NCI-H187 (cell line): ENCODE measurements at regions not wholly inside any gene's neighbourhood (a gene's known extent, or its start where the extent isn't known, plus 50 kb on each side); places are given as distances from the start of the nearest gene placed in this dataset.
"Not testable (repeated sequence)": the region's sequence is repeated elsewhere in the genome, so short reads cannot be mapped to it uniquely, and the experiment has no call there.

Source experiments
- DNase-seq, 2 experiments: peaks; one replicate each; lab custom pipeline; 2025; lab: John Stamatoyannopoulos, UW

- not testable (repeated sequence) for DNase-seq
Measured at GRCh38 chr3:177457204-177457603, 259.9 kb upstream of the TBL1XR1 start.

GRCh38 chr3:177459401-177459800 is 262.1 kb upstream of the TBL1XR1 start:
- no peak for DNase-seq

GRCh38 chr3:177460047-177460446 is 262.8 kb upstream of the TBL1XR1 start:
- DNase-seq = no peak

GRCh38 chr3:177461765-177462164 is 264.5 kb upstream of the TBL1XR1 start:
- no peak for DNase-seq

- DNase-seq = not testable (repeated sequence)
Measured at GRCh38 chr3:177463341-177463740, 266.1 kb upstream of the TBL1XR1 start.

- no peak for DNase-seq
Measured at GRCh38 chr3:177463863-177464262, 266.6 kb upstream of the TBL1XR1 start.

GRCh38 chr3:177464392-177465256 is 267.3 kb upstream of the TBL1XR1 start:
- no peak for DNase-seq

GRCh38 chr3:177465257-177465642 is 268.0 kb upstream of the TBL1XR1 start:
- no peak for DNase-seq

GRCh38 chr3:177466074-177466473 is 268.8 kb upstream of the TBL1XR1 start:
- DNase-seq = no peak

GRCh38 chr3:177466622-177467021 is 269.3 kb upstream of the TBL1XR1 start:
- not testable (repeated sequence) for DNase-seq

- DNase-seq = no peak
Measured at GRCh38 chr3:177467247-177467985, 270.1 kb upstream of the TBL1XR1 start.

- DNase-seq = no peak
Measured at GRCh38 chr3:177468331-177468730, 271.0 kb upstream of the TBL1XR1 start.

GRCh38 chr3:177468816-177469215 is 271.5 kb upstream of the TBL1XR1 start:
- no peak for DNase-seq

- DNase-seq = no peak
Measured at GRCh38 chr3:177469216-177469615, 271.9 kb upstream of the TBL1XR1 start.

GRCh38 chr3:177470197-177470941 is 273.1 kb upstream of the TBL1XR1 start:
- DNase-seq = no peak

GRCh38 chr3:177471733-177472480 is 274.6 kb upstream of the TBL1XR1 start:
- no peak for DNase-seq

GRCh38 chr3:177473184-177473583 is 275.9 kb upstream of the TBL1XR1 start:
- DNase-seq = no peak

GRCh38 chr3:177473903-177474302 is 276.6 kb upstream of the TBL1XR1 start:
- DNase-seq = no peak

- DNase-seq = no peak
Measured at GRCh38 chr3:177474652-177475355, 277.5 kb upstream of the TBL1XR1 start.

GRCh38 chr3:177475356-177475665 is 278.0 kb upstream of the TBL1XR1 start:
- DNase-seq = no peak

- DNase-seq = no peak
Measured at GRCh38 chr3:177476495-177476894, 279.2 kb upstream of the TBL1XR1 start.
